ENCODE measurements at regions not wholly inside any gene's neighbourhood (a gene's known extent, or its start where the extent isn't known, plus 50 kb on each side); places are given as distances from the start of the nearest gene placed in this dataset.

DNA sequence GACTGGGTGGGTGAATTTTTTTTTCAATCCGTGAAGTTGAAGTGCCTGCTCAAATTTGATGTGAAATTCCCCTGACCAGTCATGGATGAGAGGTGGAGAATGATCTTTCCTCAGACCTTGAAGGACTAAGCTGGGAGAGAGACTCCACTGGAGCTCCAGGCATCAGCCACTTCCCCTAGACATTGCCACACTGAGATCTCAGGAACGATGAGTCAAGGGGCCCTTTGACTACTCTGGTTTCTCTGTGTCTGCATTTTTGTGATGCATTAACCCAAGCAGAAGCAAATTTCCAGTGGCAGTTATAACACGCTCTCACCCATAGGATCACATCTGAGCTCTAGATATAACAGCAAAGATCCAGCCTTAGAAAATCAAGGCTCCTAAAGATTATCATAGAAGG lies 171.2 kb upstream of the KIF2A start:
- H3K4me3 ChIP-seq (replicated peaks; ENCODE audit: low read depth, low read length) = no peak overlapping the region
- no peak for DNase-seq (ENCODE audit: low read depth)
- TF ChIP-seq, protein P1, sequence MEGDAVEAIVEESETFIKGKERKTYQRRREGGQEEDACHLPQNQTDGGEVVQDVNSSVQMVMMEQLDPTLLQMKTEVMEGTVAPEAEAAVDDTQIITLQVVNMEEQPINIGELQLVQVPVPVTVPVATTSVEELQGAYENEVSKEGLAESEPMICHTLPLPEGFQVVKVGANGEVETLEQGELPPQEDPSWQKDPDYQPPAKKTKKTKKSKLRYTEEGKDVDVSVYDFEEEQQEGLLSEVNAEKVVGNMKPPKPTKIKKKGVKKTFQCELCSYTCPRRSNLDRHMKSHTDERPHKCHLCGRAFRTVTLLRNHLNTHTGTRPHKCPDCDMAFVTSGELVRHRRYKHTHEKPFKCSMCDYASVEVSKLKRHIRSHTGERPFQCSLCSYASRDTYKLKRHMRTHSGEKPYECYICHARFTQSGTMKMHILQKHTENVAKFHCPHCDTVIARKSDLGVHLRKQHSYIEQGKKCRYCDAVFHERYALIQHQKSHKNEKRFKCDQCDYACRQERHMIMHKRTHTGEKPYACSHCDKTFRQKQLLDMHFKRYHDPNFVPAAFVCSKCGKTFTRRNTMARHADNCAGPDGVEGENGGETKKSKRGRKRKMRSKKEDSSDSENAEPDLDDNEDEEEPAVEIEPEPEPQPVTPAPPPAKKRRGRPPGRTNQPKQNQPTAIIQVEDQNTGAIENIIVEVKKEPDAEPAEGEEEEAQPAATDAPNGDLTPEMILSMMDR (IDR thresholded peaks at IDR 0.05; ENCODE audit: low read length, missing control alignments) = no peak

DNA sequence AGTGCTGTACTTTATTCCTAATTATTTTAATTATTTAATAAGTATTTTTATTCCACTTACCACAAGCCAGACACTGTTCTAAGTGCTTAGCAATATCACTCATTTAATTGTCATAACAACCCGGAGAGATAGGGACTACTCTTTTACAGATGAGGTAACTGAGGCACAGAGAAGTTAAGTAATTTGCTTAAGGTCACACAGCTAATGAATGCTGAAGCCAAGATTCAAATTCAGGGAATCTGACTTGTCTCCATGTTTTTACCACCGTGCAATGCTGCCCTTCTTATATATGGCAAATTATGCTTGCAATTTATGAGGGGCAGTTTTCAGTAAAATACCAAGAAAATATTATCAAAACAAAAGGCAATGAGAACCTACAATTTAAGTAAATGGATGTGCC lies 168.4 kb upstream of the KIF2A start:
- H3K4me3 ChIP-seq (replicated peaks; ENCODE audit: low read depth, low read length) = no peak overlapping the region
- no peak for DNase-seq (ENCODE audit: low read depth)
- TF ChIP-seq, protein P1 (IDR thresholded peaks at IDR 0.05; ENCODE audit: low read length, missing control alignments) = no peak

DNA sequence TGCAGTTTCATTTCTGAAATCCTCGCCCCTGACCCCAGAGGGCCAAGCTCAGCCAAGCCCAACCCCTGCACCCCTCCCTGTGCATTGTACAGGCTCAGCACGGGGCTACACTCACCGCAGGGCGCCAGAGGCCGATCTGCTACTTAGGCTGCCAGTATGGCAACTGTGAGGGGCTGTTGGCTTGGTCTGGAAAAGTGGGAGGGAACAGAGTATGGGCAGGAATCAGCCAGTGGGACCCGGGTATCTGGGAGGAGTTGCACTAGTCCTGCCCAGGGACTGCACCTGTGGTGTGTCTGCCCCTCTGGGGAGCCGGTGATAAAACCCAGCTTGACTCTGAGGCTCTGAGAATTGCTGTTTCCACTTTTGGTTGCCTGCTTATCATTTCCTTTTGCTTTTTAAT lies 167.4 kb upstream of the KIF2A start:
- TF ChIP-seq, protein P1 (IDR thresholded peaks at IDR 0.05; ENCODE audit: low read length, missing control alignments) = no peak
- DNase-seq (ENCODE audit: low read depth) = no peak

DNA sequence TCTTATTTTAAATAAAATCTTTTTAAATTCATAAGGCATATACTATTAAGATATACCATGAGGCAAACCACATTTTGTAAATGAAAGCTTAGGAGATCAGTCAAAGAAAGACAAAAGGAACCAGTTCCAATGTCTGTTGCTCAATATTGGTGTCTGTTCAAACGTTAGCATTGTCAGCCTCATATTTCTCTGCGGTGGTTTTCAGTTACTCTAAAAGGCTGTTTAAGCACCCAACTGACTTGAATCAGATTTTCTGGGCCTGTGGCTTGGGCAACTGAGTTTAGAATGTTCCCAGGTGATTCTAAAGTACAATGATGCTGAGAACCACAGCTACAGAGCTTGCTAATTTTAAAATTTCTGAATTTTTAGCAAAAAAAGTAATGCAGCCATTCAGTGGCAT lies 166.3 kb upstream of the KIF2A start:
- no peak for DNase-seq (ENCODE audit: low read depth)
- no peak overlapping the region for H3K4me3 ChIP-seq (replicated peaks; ENCODE audit: low read depth, low read length)
- TF ChIP-seq, protein P1 (IDR thresholded peaks at IDR 0.05; ENCODE audit: low read length, missing control alignments) = no peak

More for the DNA sequence above, 167.4 kb upstream of the KIF2A start:
- H3K4me3 ChIP-seq (replicated peaks; ENCODE audit: low read depth, low read length) = no peak overlapping the region

GRCh38 chr5:62142351-62142750 lies 163.7 kb upstream of the KIF2A start:
- DNase-seq (ENCODE audit: low read depth) = no peak
- TF ChIP-seq, protein P1 (IDR thresholded peaks at IDR 0.05; ENCODE audit: low read length, missing control alignments) = no peak
- H3K4me3 ChIP-seq (replicated peaks; ENCODE audit: low read depth, low read length) = no peak overlapping the region

DNA sequence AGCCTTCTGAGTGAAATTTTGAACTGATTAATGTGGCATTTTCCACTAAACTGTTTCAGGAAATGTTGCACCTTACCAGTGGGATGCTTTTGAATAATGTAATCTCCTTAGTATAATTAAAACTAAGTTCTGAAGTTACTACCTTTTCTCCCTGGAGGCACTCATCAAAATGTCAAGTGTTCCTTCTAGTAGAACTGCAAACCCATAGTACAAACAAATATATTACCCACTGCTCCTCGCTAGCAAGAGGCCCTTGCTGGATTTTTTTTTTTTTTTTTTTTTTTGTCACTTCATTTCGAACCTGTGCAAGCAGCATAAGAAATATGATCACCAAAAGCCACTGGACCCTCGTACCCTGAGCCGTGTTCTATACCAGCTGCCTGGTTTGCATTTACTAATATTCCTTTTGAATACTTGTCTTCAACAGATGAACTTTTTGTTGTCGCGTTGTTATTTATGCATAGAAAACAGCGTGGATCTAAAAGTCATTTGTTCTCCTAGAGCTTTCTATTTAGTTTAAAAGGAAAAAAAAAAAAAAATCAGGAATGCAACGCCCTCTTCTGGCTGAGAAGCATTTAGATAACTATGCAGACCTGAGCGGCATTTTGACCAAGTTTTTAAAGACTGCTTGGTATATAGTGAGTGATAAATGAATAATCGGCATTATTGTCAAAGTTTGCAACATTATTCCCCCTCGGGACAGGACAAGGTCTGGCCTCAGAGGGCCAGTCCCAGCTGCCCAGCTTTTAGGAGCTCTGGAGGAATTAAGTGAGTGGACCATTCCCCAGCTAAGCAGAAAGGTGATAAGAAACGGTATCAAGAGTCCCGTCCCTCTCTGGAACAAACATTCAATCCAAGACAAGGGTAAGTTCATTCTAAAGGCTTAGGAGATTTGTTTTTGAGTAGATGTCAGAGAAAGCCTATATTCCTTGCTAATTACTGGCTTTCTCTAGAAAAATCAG lies 162.5 kb upstream of the KIF2A start:
- H3K4me3 ChIP-seq (replicated peaks; ENCODE audit: low read depth, low read length) = no peak overlapping the region
- TF ChIP-seq, protein P1 (IDR thresholded peaks at IDR 0.05; ENCODE audit: low read length, missing control alignments) = peak; percentile 65
- peak; percentile 57 for DNase-seq (ENCODE audit: low read depth)
